ENCODE measurements at regions not wholly inside any gene's neighbourhood (a gene's known extent, or its start where the extent isn't known, plus 50 kb on each side); places are given as distances from the start of the nearest gene placed in this dataset.

DNA sequence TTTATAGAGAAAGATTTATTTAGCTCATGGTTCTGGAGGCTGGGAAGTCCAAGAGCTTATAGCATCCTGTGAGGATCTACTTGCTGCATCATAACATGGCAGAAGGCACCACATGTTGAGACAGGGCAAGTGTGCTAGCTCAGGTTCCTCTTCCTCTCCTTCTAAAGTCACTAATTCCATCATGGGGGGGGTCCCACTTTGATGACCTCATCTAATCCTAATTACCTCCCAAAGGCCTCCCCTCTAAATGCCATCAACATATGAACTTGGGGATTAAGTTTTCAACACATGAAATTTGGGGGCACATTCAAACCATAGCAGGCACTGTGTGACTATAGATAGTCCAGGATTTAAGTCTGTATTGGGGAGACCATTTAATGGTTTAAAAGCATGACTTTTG, 297.1 kb upstream of the ROPN1 start:
- no peak overlapping the region for H3K4me3 ChIP-seq (ENCODE audit: control insufficient read depth, low read depth, low read length)
- no peak for DNase-seq (ENCODE audit: low read depth)
- TF ChIP-seq, protein P1, sequence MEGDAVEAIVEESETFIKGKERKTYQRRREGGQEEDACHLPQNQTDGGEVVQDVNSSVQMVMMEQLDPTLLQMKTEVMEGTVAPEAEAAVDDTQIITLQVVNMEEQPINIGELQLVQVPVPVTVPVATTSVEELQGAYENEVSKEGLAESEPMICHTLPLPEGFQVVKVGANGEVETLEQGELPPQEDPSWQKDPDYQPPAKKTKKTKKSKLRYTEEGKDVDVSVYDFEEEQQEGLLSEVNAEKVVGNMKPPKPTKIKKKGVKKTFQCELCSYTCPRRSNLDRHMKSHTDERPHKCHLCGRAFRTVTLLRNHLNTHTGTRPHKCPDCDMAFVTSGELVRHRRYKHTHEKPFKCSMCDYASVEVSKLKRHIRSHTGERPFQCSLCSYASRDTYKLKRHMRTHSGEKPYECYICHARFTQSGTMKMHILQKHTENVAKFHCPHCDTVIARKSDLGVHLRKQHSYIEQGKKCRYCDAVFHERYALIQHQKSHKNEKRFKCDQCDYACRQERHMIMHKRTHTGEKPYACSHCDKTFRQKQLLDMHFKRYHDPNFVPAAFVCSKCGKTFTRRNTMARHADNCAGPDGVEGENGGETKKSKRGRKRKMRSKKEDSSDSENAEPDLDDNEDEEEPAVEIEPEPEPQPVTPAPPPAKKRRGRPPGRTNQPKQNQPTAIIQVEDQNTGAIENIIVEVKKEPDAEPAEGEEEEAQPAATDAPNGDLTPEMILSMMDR (IDR thresholded peaks at IDR 0.05; ENCODE audit: control insufficient read depth, insufficient read depth, low read depth, low read length, missing control alignments): no peak

GRCh38 chr3:124291008-124291407, 299.1 kb upstream of the ROPN1 start:
- TF ChIP-seq, protein P1 (IDR thresholded peaks at IDR 0.05; ENCODE audit: control insufficient read depth, insufficient read depth, low read depth, low read length, missing control alignments): no peak
- DNase-seq (ENCODE audit: low read depth): no peak
- H3K4me3 ChIP-seq (ENCODE audit: control insufficient read depth, low read depth, low read length): no peak overlapping the region

GRCh38 chr3:124292329-124292728, 300.4 kb upstream of the ROPN1 start:
- no peak for DNase-seq (ENCODE audit: low read depth)
- TF ChIP-seq, protein P1 (IDR thresholded peaks at IDR 0.05; ENCODE audit: control insufficient read depth, insufficient read depth, low read depth, low read length, missing control alignments): no peak
- no peak overlapping the region for H3K4me3 ChIP-seq (ENCODE audit: control insufficient read depth, low read depth, low read length)

- TF ChIP-seq, protein P1 (IDR thresholded peaks at IDR 0.05; ENCODE audit: control insufficient read depth, insufficient read depth, low read depth, low read length, missing control alignments): no peak
- DNase-seq (ENCODE audit: low read depth): no peak
- no peak overlapping the region for H3K4me3 ChIP-seq (ENCODE audit: control insufficient read depth, low read depth, low read length)
Observed at GRCh38 chr3:124293584-124293983, 301.7 kb upstream of the ROPN1 start.

DNA sequence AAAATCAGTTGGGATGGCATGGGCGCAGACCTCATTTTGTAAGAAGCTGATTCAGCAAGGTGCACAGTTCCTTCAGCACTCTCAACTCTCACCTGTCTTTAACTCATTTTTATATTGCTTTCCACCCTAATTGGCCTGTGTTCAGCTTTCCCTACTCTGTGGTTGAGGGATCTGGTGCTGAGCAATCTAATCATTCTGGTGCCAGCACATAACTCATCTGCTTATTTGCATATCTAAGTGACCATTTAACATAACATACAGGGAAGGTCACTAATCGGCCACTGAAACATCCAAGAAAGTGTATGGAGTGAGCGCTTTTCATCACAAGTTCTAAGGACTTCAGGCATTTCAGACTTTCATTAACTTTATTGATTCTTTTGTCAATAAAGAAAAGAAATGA, 303.4 kb upstream of the ROPN1 start:
- no peak overlapping the region for H3K4me3 ChIP-seq (ENCODE audit: control insufficient read depth, low read depth, low read length)
- DNase-seq (ENCODE audit: low read depth): no peak
- TF ChIP-seq, protein P1 (IDR thresholded peaks at IDR 0.05; ENCODE audit: control insufficient read depth, insufficient read depth, low read depth, low read length, missing control alignments): no peak

DNA sequence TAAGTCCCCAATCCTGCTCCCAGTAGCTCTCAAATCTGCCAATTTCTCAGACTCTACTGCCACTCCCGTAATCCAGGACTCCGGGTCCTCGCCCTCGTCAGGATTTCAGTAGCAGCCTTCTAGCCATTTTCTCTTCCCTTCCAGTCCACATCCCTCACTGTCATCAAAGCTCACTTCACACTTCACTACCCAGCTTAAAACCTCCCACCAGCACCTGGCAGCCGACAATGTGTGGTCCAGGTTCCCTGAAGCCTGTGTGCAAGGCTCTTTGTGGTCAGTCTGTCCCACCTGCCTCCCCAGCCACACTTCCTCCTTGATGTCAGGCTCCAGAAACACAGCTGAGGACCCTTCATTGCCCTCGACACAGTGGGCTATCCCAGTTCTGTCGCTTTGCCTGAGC, 304.5 kb upstream of the ROPN1 start:
- TF ChIP-seq, protein P1 (IDR thresholded peaks at IDR 0.05; ENCODE audit: control insufficient read depth, insufficient read depth, low read depth, low read length, missing control alignments): no peak
- H3K4me3 ChIP-seq (ENCODE audit: control insufficient read depth, low read depth, low read length): no peak overlapping the region
- no peak for DNase-seq (ENCODE audit: low read depth)
